Brain pericyte (primary cell): ENCODE measurements at regions not wholly inside any gene's neighbourhood (a gene's known extent, or its start where the extent isn't known, plus 50 kb on each side); places are given as distances from the start of the nearest gene placed in this dataset.

ENCODE experiments used
- DNase-seq: peaks from one replicate; pipeline ENCODE4 v3.0.0-alpha.2; 2012; ENCODE audit warnings: low read depth, low spot score

DNA sequence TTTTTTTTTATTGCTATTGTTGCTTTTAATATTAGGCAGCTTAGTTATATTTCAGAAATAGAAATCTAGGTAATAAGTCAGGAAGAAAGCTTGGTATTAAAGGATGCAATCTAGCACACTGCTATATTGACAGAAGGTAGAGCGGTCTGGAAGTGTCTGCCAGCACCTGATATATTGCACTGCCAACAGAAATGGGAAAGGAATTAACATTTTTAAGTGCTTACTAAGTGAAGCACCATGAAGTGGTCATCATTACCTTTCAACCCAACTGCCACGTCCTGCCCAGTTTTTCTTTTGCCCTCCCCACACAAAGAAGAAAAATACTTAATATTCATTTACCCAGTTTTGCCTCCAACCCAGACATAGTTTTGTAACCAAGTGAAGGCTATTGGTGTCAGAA lies 163.5 kb downstream of the KITLG start:
- no peak for DNase-seq

DNA sequence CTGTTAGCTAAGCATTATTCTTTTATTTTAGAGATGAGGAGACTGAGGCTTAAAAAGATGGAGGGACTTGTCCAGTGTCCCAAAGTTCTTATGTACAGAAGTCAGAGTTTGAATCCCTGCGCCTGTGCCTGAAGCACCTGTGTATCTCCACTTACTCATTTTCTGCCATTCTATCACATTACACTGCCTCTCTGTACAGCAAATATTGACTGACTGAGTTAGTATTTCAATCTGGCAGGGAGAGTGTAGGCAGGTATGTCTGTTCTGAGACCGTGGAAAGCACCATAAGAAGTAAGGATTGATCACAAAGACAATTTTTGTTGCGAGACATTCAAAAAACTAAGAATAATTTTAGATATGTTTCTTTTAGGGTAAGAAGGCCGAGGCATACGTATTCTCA lies 162.7 kb downstream of the KITLG start:
- DNase-seq: no peak

DNA sequence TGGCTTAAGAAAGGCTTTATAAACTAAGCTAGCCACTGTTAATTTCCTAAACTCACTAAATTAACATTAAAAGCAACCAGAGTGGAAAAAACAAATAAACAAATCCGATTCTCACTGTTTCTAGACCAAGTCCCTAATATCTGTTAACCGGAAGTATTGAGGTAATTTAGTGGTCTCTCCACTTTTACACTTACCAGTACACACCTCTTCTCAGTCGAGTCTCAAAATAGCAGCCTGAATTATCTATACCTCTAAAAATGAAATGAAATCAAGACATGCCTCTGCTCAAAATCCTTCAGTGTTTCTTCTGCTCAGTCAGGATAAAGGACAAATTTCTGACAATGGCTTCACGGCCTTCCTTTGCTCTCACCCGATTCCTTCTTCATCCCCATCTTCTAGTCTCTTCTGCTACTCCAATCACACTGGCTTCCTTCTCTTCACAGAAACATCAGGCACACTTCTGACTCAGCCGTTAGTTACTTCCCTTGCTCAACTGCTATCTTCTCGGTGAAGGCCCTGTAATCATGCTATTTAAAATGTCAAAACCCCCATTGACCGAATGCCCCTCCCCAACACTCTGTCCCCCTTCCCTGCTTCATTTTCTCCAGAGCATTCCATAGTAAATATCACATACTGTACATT lies 161.3 kb downstream of the KITLG start:
- DNase-seq: no peak

DNA sequence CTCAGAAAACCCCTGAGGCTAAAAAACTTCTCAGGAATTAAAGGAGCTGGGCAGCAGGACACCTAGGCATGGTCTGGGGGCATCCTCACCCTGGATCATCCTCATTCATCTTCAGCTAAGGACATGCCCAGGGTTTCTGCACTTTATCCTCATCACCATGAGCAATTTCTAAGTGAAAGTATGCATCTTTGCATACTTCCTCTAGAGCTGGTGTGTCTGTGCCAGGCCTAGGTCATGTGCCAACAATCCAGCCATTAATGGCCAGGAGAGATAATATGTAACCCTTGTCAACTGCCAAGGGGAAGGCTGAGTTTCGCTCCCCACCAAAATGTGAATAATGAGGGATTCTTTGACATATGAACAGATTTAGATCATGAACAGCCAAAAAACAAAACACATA lies 160.5 kb downstream of the KITLG start:
- DNase-seq: no peak

DNA sequence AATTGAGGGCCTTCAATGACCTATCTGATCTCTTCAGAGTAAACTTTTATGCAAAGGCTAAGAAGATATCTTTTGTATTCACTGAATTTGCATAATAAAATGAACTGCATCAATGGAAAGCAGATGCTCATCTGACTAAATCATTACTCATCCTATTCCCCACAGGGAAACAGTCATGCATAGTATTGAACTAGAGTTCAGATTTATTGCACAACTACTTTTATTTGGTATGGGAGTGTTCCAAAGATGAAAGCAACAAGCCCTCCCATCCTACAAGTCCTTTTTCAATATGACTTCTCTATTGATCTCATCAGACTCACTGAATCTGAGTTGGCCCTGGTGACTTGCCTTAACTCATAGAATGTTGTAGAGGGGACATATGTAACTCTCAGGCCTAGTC lies 159.8 kb downstream of the KITLG start:
- peak; percentile 87 for DNase-seq

DNA sequence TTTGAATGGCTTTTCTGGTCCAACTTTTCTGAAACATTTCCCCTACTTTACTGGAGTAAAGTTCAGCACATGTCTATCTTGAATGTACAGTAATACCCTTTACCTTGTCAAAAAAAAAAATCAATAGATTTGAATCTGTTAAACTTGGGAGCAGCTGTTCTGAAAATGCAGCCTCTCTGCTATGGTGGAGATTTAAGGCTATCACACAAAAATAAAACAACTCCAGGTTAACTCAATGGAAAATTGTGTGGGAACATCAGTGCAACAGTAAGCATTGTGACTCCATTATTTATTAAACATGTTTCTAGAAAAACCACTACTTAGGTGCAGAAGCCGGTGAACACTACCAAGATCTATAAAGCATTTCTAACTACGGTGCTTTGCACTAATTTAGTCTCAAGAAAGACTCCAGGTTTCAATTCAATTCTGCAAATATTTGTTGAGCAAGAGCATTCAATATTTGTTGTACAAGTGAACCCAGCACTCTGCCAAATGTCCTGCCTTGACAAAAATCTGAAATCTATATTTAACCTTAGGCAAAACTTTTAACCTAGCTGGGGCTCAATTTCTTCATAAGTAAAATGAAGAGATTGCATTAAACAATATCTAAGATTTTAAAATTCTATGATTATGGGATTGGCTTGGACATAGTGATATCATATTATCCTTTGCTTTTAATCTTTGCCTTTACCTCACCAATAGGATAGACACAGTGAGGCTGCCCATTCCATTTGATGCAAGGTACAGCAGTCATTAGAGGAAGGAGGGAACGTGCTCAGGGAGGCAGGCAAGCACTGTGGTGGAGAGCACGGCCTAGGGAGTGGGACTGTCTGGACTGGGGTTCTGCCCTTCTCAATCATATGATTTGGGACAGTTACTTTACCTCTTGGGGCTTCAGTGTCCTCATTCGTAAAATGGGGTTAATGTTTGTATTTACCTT lies 155.2 kb downstream of the KITLG start:
- DNase-seq: no peak

DNA sequence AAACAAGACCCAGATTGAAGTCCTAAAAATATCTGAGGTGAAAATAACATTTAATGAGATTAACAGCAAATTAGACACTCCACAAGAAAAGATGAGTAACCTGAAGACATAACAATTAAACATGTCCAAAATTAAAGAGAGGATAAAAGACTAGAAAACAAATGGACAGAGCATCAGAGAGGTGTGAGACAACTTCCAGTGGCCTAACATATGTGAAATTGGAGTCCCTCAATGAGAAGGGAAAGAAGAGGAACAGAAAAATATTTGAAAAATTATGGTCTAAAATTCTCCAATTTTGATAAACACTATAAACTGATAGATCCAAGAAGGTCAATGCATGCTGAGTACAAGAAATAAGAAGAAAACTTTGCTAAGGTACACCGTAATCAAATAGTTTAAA lies 151.9 kb downstream of the KITLG start:
- no peak for DNase-seq

DNA sequence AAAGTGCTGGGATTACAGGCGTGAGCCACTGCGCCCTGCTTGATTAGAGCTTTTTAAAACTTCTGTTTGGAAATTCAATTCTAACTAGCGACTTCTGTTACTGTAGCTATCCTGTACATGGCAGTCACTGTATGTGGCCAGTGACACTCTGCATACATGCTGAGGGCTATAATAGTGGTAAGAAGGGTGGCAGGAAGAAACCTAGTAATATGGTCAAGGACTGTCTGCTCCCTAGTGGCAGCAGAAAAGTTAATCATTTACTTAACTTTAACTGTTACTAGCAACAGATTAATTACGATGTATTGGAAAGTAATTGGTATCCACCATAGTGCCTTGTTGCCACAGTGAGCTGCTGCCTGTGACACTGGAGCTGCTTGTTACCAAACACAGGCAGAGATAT lies 149.0 kb downstream of the KITLG start:
- no peak for DNase-seq

DNA sequence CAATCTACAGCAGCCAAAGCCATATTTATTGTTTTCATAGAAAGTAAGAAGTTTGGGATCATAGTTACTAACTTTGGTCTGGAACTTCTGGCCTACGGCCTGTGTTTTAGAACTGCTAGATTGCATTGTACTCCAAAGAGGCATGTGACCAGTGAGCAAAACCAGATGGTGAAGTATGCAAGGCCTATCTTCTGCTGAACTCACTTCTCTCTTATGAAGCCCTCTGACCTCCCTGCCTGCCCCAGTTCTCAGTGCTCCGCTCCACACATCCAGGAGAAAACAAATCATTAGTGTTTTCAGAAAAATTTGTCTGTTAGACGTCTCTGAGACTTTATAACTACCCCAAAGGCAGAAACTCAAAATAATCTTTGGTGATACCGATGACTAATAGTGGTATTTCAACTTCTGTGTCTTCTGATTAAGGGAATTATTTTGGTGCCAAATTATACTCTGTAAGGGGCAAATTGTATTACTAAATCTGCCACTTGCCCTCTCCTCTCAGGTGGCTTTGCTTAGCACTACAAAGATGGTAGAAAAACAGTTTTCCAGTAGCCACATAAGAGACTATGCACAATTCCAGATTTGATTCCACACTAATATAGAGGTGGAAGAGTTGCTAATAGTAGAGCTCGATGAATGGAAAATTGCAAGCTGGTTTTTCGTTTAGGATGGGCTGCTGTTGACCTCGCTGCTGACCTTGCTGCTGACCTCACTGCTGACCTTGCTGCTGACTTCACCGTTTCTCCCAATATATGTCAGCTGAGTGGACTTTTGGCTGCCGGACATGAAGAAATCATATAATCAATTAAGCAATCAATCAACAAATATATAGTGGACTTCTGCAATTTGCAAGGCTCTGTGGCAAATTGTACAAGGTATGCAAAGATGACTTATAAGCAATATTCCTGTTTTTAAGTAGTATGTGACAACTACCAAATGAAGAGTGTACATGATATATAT lies 147.5 kb downstream of the KITLG start:
- no peak for DNase-seq

DNA sequence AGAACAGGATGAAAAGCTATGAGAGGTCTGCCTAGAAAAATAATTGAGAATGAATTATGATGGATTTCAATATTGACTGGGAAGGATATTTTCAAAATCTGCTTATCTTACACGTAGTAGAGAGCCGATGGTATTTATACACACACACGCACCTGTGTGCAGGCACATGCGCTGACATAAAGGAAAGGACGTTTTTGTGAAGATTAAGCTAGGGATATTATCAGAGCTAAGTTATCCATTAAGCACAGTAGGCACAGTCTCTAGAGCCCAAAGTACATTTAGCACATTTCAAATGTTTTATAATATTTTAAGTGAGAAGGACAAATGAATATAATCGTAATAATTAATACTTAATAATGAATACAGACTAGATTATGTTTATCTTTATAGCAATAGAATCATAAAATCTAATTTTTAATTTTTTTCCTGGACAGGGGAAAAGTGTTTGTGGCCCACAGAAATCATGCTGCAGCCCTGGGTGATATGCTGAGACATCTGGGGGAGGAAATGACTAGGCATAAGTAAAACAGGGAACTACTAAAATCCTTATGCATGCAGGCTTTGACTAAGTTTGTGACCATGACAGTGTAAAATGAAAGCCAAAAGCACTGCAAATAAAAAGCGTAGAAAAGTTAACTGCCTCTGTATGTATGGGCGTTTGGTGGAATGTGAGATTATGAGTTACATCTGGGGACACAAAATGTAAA lies 146.1 kb downstream of the KITLG start:
- no peak for DNase-seq

DNA sequence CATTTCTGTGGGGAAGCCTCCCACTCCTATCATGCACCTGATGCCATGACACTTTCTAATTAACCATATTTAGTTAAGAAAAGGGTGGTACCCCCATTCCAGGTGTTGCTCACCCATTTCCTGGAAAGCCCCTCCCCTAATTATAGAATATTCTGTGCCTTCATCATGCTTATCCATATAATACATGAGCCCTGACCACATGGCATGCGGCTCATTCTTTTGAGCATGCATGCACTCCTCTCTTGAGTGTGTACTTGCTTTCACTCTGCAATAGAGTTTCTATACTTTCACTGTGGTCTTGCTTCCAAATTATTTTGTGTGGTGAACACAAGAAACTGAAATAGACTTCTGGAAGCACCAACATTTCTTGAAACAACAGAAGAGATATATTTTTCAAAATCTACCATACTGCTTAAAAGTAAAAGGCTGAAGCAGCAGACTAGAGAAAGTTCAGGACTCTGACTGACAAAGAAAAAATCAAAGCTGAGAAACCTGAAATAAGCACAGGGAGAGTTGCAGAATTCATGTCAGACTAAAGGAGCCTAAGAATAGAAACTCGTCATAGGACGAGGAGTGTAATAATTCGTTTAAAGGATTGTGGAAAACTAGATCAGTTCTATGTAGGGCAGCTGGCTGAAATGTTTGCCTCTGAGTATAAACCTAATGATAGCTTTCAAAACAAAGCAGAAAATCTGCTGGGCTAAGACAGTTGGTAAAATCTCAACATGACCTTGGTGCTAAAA lies 144.8 kb downstream of the KITLG start:
- no peak for DNase-seq

DNA sequence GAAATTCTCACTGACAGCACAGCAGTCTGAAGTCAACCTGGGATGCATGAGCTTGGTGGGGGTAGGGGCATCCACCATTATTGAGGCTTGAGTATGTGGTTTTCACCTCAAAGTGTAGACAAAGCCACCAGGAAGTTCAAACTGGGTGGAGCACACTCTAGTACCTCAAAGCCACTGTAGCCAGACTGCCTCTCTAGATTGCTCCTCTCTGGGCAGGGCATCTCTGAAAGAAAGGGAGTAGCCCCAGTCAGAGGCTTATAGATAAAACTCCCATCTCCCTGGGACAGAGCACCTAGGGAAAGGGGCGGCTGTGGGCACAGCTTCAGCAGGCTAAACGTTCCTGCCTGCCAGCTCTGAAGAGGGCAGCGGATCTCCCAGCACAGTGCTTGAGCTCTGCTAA lies 143.0 kb downstream of the KITLG start:
- no peak for DNase-seq
